ENCODE measurements at regions not wholly inside any gene's neighbourhood (a gene's known extent, or its start where the extent isn't known, plus 50 kb on each side); places are given as distances from the start of the nearest gene placed in this dataset.

DNA sequence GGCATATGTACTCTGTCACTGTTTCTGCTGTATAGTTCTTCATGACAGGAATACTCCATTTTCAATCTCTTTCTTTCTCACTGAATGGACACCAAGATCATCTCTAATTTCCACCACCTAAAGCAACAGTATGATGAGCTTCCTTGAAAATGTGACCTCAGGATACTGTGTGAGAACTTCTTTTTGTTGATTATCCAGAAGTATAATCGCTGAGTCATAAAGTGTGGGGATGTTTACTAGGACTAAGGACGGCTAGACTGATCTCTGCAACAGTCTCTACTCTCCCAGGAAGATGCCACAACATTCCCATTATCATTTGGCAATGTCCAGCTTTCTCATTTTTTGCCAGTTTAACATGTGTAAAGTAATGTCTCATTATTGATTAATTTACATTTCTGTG, 70.3 kb downstream of the TNFSF18 start:
- no peaks in the 10 kb centered on the region for H3K4me1 Mint-ChIP-seq (ENCODE audit: low read depth)
- no peak overlapping the region for H3K27ac Mint-ChIP-seq
- CTCF ChIA-PET: no interaction called here

DNA sequence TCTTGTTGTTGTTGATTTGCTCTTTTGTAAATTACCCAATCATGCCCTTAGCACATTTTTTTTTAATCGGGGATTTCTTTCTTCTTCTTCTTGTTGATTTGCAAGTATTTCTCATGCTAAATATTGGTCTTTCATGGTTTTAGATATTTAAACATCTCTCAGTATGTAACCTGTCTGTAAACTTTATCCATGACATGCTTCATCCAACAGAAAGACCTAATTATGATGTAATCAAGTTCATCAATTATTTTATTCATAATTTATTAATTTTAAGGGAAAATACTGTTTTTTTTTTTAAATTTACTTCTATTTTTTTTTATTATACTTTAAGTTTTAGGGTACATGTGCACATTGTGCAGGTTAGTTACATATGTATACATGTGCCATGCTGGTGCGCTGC, 69.8 kb downstream of the TNFSF18 start:
- TF ChIP-seq, protein P1, sequence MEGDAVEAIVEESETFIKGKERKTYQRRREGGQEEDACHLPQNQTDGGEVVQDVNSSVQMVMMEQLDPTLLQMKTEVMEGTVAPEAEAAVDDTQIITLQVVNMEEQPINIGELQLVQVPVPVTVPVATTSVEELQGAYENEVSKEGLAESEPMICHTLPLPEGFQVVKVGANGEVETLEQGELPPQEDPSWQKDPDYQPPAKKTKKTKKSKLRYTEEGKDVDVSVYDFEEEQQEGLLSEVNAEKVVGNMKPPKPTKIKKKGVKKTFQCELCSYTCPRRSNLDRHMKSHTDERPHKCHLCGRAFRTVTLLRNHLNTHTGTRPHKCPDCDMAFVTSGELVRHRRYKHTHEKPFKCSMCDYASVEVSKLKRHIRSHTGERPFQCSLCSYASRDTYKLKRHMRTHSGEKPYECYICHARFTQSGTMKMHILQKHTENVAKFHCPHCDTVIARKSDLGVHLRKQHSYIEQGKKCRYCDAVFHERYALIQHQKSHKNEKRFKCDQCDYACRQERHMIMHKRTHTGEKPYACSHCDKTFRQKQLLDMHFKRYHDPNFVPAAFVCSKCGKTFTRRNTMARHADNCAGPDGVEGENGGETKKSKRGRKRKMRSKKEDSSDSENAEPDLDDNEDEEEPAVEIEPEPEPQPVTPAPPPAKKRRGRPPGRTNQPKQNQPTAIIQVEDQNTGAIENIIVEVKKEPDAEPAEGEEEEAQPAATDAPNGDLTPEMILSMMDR (IDR thresholded peaks at IDR 0.05): no peak
- intact Hi-C loops (cut with micrococcal nuclease): no loop called here
- no peak for ATAC-seq
- H3K9me3 Mint-ChIP-seq: no peaks in the 10 kb centered on the region
- no peak overlapping the region for H3K27ac Mint-ChIP-seq
- CTCF ChIA-PET: no interaction called here
- H3K36me3 Mint-ChIP-seq (ENCODE audit: low read depth): no peaks in the 10 kb centered on the region
- no peak overlapping the region for H3K4me3 Mint-ChIP-seq
- no peaks in the 10 kb centered on the region for H3K27me3 Mint-ChIP-seq
- POLR2A ChIA-PET: no interaction called here
- DNase-seq: no peak
- H3K4me1 Mint-ChIP-seq (ENCODE audit: low read depth): no peaks in the 10 kb centered on the region

More for the DNA sequence above, 70.3 kb downstream of the TNFSF18 start:
- Mint-ChIP-seq H3K4me3 (no peak overlapping the region), H3K27me3 (no peaks in the 10 kb centered on the region), H3K36me3 (ENCODE audit: low read depth) (no peaks in the 10 kb centered on the region), H3K9me3 (no peaks in the 10 kb centered on the region)
- DNase-seq (no peak), ATAC-seq (no peak)
- intact Hi-C loops (cut with micrococcal nuclease): no loop called here
- POLR2A ChIA-PET: no interaction called here
- TF ChIP-seq, protein P1 (IDR thresholded peaks at IDR 0.05): no peak
